HL-60 (cell line): ENCODE measurements at regions not wholly inside any gene's neighbourhood (a gene's known extent, or its start where the extent isn't known, plus 50 kb on each side); places are given as distances from the start of the nearest gene placed in this dataset.

ENCODE experiments used
- POLR2AphosphoS5 ChIP-seq: IDR thresholded peaks from 2 replicates; pipeline ENCODE4 v1.6.1; 2012; ENCODE audit warnings: low read depth
- SPI1 ChIP-seq: IDR thresholded peaks from 2 replicates; pipeline ENCODE4 v1.6.1; 2012; ENCODE audit warnings: low read depth, mild to moderate bottlenecking, borderline replicate concordance
- TF ChIP-seq, protein P1 (sequence below): IDR thresholded peaks from one replicate; pipeline ENCODE4 v1.5.1; 2011; ENCODE audit warnings: low read length, control low read depth, inconsistent platforms; ENCODE audit not compliant: insufficient read depth
- TF ChIP-seq, protein P2 (sequence below): IDR thresholded peaks from 2 replicates; pipeline ENCODE4 v1.6.1; 2012; ENCODE audit warnings: low read depth; ENCODE audit not compliant: insufficient replicate concordance

DNA sequence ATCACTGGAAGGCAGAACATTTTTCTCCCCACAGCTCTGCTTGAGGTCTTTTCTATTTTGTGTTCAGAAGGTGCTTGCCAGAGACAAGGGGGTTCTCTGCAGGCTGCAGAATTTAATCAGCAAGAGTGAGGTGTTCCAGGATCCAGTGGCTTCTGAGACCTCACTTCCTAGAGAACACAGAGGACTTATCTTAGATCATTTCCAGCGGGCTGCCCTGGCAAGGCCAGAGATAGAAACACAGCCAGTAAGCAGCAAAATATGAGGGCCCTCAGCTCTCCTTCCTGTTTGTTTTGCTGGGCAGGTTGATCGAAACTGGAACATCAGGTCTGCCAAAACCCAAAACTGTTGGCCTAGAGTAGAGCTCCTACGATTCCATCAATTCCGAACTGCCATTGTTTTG, 187.3 kb downstream of the DIRAS2 start:
- TF ChIP-seq, protein P1, sequence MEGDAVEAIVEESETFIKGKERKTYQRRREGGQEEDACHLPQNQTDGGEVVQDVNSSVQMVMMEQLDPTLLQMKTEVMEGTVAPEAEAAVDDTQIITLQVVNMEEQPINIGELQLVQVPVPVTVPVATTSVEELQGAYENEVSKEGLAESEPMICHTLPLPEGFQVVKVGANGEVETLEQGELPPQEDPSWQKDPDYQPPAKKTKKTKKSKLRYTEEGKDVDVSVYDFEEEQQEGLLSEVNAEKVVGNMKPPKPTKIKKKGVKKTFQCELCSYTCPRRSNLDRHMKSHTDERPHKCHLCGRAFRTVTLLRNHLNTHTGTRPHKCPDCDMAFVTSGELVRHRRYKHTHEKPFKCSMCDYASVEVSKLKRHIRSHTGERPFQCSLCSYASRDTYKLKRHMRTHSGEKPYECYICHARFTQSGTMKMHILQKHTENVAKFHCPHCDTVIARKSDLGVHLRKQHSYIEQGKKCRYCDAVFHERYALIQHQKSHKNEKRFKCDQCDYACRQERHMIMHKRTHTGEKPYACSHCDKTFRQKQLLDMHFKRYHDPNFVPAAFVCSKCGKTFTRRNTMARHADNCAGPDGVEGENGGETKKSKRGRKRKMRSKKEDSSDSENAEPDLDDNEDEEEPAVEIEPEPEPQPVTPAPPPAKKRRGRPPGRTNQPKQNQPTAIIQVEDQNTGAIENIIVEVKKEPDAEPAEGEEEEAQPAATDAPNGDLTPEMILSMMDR: no peak
- no peak for TF ChIP-seq POLR2AphosphoS5
- TF ChIP-seq SPI1: no peak
- TF ChIP-seq, protein P2, sequence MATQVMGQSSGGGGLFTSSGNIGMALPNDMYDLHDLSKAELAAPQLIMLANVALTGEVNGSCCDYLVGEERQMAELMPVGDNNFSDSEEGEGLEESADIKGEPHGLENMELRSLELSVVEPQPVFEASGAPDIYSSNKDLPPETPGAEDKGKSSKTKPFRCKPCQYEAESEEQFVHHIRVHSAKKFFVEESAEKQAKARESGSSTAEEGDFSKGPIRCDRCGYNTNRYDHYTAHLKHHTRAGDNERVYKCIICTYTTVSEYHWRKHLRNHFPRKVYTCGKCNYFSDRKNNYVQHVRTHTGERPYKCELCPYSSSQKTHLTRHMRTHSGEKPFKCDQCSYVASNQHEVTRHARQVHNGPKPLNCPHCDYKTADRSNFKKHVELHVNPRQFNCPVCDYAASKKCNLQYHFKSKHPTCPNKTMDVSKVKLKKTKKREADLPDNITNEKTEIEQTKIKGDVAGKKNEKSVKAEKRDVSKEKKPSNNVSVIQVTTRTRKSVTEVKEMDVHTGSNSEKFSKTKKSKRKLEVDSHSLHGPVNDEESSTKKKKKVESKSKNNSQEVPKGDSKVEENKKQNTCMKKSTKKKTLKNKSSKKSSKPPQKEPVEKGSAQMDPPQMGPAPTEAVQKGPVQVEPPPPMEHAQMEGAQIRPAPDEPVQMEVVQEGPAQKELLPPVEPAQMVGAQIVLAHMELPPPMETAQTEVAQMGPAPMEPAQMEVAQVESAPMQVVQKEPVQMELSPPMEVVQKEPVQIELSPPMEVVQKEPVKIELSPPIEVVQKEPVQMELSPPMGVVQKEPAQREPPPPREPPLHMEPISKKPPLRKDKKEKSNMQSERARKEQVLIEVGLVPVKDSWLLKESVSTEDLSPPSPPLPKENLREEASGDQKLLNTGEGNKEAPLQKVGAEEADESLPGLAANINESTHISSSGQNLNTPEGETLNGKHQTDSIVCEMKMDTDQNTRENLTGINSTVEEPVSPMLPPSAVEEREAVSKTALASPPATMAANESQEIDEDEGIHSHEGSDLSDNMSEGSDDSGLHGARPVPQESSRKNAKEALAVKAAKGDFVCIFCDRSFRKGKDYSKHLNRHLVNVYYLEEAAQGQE: no peak
